HG03095 (cell line): ENCODE measurements at regions not wholly inside any gene's neighbourhood (a gene's known extent, or its start where the extent isn't known, plus 50 kb on each side); places are given as distances from the start of the nearest gene placed in this dataset.
"Not testable (repeated sequence)": the region's sequence is repeated elsewhere in the genome, so short reads cannot be mapped to it uniquely, and the experiment has no call there.

Experiments
- ATAC-seq: cut with Tn5 transposase; IDR thresholded peaks from one replicate; pipeline ENCODE4 v1.9.1; 2021; ENCODE audit warnings: moderate library complexity; ENCODE audit not compliant: unreplicated experiment

DNA sequence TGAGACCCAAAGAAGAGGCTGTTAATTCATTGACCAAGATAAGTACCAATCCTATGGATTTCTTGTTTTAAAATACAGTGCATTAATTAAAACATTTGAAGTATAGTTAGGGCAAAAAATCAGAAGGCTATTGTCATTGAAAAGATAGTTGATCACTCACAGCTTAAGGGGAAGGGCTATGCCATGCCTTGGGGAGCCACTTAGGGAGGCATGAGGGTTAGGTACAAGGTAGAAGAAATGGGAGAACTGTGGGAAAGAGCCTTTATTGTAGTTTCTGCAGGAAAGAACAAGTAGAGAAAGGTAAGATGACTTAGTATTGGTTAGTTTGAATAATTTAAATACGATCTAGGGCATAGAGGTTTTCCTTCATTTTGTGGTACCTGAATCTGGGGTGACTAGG lies 1285.5 kb upstream of the TMEFF2 start:
- no peak for ATAC-seq

DNA sequence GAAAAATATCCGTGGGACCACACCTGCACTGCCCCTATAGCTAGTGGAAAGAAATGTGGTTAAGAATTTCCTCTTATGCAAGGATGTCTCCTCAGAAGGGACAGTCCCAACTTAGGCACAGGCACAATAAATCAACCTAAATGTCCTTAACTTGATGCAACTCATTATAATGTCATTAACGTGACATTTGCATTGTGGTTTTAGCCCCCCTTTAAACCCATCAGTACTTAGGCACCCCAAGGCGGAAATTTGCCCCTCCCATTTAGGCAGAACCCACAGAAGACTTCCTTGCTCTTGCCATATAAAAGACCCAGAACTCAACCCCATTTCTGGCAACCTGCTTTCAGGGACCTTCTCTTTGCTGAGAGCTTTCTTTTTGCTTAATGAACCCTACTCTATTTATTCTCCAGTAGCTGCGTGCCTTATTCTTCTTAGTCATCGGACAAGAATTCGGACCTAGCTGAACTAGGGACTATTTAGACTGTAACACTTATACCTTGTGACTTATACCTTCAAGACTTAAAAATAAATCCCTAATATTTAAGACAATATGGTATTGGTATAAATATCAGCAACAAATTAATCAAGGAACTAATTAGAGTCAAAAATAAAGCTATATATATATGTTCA lies 1281.6 kb upstream of the TMEFF2 start:
- no peak for ATAC-seq

DNA sequence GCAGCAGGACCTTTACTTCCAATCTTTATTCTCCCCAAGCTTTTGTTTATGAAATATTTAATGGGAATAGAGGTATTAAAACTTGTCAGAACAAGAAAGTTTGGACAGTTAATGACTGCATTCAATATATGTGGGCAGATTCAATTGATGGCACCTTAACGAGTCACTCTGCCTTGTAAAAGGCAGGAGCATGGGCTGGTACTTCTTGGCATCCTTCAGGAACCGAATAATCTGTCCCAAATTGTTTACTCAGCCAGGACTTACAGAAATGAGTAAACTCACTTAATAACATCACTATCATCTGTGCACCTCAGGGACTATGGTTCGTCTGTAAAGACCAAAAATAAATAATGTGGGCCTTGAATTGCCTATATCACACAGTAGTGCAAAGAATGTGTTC lies 1280.3 kb upstream of the TMEFF2 start:
- ATAC-seq, result no peak

DNA sequence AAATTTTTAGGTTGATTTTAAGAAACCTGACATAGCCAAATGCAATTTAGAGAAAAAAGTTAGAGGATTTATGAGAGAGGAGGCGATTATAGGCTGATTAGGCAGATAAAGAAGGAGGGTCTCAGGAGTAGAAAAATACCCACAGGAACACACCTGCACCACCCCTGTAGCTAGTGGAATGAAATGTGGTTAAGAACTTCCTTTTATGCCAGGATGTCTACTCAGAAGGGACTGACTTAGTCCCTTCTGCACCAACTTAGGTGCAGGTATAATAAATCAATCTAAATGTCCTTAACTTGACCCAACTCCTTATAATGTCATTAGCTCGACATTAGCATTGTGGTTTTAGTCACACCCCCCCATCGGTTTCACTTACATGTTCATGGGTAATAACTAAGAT lies 1274.5 kb upstream of the TMEFF2 start:
- ATAC-seq, result no peak

DNA sequence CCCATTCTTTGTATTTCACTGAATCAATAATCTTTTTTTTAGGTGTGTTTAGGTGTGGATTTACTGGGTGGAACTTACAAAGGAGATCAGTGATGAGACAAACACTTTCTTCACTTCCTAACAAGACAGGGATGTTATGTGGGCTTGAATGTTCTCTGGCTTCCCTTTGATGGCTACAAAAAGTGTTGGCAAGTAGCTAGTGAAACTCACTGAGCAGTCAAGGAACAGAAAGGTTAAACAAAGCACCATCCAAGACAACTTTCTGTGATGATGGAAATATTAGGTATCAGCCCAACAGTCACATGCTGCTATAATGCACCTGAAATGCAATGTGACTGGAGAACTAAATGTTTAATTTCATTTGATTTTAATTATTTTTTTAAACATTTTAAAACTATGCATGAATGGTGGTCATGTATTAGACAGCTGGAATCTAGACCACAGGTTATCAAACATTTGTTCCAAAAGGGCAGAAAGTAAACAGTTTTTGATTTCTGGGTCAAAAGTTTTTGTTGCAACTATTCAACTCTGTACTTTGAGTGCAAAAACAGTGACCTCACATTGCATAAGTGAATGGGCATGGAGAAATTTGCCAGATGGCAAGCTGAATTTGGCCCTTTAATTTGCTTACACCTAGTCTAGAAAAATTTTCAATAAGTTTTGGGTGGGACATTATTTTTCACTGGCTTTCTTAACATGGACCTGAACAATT lies 1272.7 kb upstream of the TMEFF2 start:
- no peak for ATAC-seq

DNA sequence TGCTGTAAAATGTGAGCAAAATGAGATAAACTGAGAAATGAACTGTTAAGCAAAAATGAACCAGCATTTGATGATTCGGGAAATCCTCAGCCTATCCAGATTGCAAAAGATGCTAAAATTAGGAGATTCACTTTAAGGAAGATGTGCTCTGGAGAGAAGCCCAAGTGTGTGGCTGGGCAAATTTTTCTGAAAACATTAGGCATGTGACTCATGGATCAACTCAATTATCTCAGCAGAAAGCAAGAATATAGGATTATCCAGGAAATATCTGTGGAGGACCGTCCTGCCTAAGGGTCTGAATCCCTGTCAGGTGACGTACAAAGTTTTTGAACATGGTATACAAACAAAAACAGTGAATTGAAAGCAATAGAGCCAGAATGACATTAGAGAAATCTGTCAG lies 1268.3 kb upstream of the TMEFF2 start:
- no peak for ATAC-seq

DNA sequence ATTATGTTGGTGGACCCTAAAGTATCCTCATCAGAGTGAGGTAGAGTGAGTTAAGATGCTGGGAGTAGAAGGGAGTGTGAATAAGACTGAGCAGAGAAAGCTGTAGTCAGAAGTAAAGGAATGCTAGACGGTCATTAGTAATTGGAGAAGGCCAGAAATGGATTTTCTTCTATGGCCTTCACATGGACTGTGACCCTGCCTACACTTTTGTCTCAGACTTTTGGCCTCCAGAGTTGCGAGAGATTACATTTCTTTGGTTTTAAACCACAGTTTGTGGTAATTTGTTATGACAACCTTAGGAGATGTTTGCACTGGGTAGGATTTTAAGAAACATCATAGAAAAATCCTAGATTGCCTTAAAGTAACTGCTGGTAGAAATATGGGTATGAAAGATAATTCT lies 1267.7 kb upstream of the TMEFF2 start:
- ATAC-seq, result no peak

DNA sequence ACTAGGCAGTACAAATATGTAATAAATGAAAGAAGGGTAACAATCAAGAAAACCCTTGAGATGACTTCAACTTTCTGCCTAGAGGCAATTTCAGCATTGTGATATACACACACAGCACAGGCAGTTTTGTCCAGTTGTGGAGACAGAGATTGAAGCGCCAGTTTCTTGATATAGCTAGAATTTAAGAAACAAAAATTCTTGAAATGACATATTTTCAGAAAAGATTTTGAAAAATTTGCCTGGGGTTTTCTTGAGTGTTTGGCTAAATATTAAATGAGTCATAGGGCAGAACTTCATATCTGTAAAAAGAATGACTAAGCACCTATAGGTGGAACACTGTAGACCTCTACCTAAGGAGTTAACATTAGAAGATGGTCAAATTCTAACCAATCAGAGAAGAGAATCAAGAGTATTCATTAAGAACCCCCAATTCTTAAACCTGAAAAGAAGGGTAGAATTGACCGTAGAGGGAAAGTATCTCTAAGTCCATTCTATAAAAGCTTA lies 1266.8 kb upstream of the TMEFF2 start:
- no peak for ATAC-seq

DNA sequence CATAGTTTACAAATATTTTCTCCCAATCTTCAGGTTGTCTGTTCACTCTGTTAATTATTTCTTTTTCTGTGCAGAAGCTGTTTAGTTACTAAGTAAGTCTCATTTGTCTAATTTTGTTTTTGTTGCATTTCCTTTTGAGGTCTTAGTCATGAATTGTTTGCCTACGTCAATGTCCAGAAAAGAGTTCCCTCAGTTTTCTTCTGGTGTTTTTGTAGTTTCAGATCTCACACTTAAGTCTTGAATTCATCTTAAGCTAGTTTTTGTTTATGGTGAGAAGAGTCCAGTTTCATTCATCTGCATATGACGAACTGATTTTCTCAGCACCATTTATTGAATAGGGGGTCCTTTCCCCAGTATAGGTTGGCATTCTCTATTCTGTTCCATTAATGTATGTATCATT lies 1252.2 kb upstream of the TMEFF2 start:
- ATAC-seq, result no peak

DNA sequence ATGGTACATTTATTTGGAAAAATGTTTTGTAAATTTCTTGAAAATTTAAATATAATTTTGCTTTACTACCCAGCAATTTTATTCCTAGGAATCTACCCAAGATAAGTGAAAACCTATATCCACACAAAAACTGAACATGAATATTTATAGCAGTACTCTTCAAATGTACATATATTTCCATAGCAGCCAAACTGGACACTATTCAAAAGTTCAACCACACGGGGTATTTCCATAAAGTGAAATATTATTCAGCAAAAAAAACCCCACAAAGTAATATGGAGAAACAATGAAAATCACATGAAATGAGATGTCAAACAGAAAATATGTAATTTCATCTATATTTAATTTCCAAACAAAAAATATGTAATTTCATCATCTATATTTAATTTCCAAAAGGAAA lies 1247.6 kb upstream of the TMEFF2 start:
- no peak for ATAC-seq

DNA sequence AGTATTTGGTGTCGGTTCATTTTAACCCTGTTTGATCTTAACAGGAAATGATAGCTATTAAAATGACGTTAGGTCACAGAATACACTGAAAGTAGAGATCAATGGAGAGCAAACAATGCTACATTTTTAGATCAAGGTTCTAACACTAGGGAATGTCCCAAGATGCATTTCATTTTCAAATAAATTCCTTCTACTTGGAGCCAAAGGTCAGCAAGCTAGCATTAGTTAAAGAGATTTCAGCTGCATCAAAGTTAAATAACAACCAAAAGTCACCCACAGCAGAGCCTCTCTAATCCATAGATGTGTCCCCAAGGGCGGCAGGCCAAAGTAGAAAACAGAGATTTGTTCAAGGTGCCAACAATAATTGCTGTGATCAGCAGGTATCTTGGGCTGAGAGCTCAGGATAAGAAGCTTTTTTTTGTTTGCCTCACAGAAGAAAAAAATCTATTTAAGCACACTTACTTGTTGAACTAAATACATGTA lies 1233.6 kb upstream of the TMEFF2 start:
- no peak for ATAC-seq

DNA sequence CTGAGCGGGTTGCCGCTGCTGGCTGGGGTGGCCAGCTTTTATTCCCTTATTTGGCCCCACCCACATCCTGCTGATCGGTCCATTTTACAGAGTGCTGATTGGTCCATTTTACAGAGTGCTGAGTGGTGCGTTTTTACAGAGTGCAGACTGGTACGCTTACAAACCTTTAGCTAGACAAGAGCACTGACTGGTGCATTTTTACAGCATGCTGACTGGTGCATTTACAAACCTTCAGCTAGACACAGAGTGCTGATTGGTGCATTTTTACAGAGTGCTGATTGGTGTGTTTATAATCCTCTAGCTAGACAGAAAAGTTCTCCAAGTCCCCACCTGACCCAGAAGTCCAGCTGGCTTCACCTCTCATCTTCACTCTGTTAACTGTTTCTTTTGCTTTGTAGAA lies 1217.6 kb upstream of the TMEFF2 start:
- not testable (repeated sequence) for ATAC-seq

DNA sequence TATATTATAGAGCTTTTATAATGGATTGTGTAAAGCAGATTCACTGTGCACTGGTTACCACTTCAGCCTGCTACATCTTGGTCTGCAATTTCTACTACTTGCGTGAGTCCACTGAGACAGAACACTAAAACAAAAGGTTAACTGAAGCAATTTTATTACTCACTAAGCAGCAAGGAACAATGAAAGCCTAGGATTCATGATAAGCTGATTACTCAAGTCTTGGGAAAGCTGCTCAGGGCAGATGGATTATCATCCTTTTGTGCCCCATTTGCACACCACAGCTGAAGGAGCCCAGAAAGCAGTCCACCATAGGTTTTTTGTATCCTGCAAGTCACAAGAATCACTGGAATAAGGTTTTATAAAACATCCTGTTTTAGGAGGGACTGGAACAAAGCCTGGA lies 1215.2 kb upstream of the TMEFF2 start:
- ATAC-seq, result no peak

DNA sequence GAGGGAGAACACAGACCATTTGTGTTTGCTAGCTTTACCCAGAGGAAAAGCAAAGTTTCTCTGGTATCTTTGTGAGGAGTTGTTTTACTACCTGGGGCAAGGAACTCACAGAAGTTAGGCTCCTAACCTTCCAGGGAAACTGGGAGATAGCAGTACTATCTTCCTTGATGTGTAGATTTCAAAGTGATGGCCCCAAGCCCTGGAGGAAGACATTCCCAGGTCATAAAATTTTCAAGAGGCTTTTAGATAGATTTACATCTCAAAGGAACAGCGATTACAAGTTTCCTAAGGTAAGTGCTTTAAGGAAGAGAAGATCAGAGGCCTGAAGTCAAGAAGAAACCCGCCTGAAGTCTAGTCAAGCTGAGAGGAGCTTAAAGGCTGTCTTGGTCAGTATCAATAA lies 1187.8 kb upstream of the TMEFF2 start:
- ATAC-seq, result no peak

DNA sequence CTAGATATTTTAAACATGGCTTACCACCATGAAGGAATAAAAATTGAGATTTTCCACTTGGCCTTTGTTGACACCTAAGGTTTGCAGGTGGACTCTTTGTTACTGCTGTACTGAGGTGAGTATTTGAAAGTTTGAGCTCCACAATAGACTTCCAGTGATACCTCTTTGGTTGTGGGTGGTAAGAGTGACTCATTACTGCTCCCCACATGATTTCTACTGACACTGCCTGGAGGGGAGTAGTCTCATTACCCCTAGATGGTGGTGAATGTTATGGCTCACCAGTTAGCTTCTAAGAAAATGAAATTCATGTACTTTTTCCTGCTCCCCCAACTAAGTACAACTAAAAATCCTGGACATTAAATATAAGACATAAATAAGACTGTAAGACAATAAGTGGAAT lies 1183.1 kb upstream of the TMEFF2 start:
- ATAC-seq, result no peak

DNA sequence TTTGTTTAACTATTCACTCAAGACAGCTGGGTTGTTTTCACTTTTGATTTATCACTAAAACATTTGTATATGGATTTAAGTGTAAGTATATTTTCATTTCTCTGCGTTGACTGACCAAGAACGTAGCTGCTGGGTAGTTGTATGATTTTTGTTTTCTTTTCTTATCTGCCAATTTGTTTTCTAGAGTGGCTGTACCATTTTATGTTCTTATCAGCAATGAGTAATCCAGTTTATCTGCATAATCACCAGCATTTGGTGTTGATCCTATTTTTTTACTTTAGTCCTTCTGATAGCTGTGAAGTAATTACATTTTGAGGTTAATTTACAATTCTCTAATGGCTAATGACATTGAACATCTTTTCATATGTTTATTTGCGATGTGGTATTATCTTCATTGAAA lies 1178.4 kb upstream of the TMEFF2 start:
- no peak for ATAC-seq

DNA sequence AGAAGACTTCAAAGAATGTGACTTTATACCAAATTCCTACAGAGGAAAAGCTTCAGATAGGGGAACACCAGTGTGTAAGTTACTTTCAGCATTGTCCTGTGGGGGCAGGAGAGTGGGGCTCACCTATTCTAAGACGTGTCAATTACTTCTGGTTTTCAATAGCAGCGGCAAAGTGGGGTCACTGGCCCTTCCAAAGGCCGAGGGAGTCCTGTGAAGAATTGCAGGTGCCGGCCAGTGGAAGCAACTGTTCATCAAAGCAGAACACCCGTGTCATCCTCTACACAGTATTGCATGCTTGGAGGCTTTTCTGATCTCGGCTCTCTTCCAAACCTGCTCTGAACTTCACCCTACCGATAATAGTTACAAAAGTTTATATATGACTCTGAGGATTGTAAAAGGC lies 1176.5 kb upstream of the TMEFF2 start:
- ATAC-seq, result no peak

DNA sequence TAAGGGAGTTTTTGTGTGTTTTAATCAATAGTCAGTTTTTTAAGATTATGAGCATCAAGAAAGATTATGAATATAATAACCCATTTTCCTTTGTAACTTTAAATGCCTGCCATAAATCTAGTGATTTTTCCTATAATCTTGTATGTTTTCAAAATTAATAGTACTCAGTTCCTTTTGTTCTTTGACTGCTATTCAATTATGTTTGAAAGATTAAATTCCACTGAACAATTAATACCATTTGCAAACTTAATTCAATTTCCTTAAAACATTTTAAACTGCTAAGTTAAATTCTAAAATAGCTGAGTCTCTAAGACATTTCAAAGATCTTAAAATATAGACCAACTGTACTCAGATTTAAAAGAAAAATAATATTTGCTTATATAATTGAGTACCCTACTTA lies 1173.9 kb upstream of the TMEFF2 start:
- ATAC-seq, result no peak

DNA sequence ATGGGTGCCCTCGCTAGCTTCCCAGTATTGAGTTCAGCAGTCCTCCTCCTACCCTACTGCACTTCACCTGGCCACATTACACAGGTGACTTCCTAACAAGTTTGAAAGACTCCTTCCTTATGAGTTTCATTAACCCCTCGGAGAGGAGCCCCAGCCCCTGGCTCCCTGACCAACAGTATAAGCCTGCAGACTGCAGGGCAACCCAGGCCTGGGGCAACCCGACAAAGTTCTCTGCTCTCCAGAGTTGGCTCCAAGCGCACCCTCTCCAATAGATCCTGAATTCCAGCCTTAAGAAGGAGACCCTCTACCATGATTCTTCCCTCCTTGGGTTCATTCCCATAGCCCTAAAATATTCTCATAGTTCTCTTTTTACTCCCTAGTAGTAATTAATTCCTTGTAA lies 1162.8 kb upstream of the TMEFF2 start:
- ATAC-seq, result no peak

DNA sequence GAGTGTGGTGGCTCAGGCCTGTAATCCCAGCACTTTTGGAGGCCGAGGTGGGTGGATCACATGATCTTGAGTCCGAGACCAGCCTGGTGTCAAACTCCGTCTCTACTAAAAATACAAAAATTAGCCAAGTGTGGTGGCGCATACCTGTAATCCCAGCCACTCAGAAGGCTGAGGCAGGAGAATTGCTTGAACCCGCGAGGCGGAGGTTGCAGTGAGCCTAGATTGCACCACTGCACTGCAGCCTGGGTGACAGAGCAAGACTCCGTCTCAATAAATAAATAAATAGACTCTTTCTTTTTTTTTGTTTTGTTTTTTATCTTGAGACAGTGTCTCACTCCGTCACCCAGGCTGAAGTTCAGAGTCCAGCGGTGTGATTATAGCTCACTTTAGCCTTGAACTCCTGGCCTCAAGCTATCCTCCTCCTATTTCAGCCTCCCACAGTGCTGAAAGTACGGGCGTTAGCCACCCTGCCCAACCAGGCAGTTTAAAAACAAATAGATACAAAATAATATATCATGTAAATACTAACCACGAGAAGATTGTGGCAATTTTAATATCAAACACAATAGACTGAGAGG lies 1158.0 kb upstream of the TMEFF2 start:
- not testable (repeated sequence) for ATAC-seq

DNA sequence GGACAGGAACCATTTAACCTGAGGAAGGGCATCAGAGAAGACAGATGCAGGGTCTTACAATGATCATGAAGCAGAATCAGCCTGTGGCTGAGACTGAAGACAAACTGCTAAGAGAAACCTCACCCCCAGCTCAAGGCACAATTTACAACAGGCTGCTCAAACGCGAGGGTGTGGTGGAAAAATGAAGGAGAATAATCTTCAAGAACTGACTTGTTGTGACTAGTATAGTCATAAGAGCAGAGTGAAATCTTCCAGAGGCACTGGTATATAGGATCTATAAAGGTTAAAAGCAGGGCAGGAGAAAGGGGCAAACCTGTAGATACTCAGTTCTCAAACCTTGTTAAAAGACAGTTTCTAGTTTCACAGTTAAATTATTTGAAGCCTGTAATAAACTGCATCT lies 1155.8 kb upstream of the TMEFF2 start:
- no peak for ATAC-seq

DNA sequence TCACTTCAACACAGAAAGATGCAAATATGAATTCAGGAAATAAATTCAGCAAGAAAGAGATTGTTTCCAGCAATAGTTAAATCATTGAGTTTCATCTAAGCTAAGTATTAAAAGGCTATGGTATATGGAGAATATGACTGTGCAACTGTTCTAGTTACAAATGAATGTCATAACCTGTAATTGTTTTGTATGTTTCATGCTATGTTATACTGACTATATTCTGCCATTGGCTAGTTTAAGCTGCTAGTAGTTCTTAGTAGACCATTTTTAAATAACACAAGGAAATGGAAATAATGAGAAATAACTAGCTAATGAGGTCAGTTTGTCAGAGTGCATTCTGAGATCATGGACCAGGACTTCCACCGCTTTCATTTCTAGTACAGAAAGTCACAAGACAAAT lies 1154.9 kb upstream of the TMEFF2 start:
- no peak for ATAC-seq
